GM19395 (cell line): ENCODE measurements at regions not wholly inside any gene's neighbourhood (a gene's known extent, or its start where the extent isn't known, plus 50 kb on each side); places are given as distances from the start of the nearest gene placed in this dataset.

Experiments used
- ATAC-seq: cut with Tn5 transposase; IDR thresholded peaks from one replicate; pipeline ENCODE4 v1.9.1; 2021; ENCODE audit warnings: mild to moderate bottlenecking, moderate library complexity; ENCODE audit not compliant: unreplicated experiment

- no peak for ATAC-seq
Observed at GRCh38 chr2:23124214-23124750, 260.7 kb upstream of the KLHL29 start.

DNA sequence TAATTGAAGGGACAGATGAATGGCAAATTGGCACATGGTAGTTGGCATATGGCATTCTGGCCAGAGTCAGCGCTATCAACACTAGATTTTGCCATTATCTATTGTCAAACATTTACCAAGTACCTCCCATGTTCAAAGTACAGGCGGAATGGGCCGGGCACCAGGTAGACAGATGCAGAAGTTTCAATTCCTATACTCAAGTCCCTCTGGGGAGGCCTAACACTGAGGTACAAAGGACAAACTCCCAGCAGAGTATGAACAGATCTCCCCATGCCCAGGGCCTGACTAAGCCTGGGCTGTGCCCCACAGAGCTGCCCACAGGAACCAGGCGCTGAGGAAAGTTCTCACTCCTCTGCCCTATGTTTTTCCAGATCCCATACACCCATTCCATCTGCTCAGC, 257.5 kb upstream of the KLHL29 start:
- no peak for ATAC-seq

DNA sequence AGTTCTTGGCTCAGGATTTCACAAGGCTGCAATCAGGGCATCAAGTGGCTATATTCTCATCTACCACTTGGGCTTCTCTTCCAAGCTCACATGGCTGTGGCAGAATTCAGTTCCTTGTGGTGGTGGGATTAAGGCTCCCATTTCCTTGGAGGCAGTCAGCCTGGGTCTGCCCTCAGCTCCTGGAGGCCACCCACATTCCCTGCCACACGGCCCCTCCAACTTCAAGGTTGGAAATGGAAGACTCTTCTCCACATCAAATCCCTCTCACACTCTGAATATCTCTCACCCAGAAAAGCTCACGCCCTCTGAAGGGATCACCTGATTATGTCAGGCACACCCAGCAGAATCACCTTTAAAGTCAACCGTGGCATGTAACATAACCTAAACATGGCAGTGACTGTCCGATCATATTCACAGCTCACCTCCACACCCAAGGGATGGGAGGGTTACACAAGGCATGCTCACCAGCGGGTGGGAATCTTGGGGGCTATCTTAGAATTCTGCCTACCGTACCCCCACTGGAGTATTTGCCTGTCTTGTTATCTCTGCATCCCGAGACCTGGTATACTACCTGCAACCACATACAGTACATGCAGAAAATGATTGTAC, 256.2 kb upstream of the KLHL29 start:
- no peak for ATAC-seq

DNA sequence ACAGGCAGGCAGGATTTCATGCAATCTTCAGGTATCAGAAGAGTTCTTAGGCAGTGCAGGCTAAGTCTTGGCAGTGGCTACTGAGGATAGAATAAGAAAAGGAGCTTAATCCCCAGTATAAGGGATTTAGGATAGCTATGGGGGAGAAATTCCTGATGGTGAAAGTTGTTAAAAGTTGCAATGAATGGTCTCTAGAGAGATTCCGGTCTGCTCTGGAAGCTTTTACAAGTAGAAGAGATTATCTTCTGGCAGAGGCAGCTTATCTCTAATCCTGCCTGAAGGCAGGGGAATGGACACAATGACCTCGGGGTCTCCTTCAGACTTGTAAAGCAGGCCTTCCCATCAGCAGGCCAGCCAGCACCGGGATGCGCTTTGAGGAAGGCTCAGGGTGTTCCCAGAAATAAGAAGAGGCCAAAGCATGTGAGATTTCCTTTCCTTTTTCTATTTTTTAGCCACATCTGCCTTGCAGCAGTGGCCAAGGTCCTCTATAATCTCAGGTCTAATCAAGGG, 253.9 kb upstream of the KLHL29 start:
- ATAC-seq = no peak

DNA sequence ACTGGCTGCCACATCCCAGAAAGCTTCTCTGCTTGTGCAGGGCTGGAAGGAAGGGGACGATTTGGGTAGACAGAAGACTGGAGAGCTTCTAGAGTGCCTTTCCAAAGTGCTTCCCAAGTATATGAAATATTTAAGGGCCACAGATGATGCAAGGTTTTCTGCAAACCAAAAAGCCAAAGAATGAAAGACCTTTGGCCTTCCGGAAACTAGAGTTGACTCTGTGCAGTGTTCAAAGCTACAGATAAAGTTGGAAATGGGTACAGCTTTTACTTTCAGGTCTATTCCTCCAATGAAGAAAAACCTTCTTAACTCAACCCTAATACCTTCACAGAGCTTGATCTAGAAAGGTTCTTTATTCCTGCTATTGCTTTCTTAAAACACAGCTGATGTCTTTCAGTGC, 253.0 kb upstream of the KLHL29 start:
- ATAC-seq = no peak

GRCh38 chr2:23132823-23133595, 252.0 kb upstream of the KLHL29 start:
- no peak for ATAC-seq

DNA sequence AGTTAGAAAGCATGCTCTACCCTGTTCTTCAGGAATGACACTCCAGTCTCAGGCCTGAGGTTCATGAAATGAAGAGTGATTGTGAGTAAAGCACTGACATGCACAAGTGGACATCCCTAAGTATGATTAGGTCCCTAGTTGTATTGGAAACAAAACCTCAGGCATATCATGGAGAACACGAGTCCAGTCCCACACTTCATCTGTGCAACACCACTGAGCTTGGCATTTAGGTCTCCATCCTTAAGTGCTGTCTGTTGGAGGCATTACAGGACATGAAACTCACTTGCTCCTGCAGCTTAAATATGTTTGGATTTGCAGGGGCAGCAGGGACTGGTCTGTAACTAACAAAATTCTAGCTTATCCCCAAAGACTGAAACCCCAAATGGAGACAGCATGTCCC, 250.3 kb upstream of the KLHL29 start:
- no peak for ATAC-seq

DNA sequence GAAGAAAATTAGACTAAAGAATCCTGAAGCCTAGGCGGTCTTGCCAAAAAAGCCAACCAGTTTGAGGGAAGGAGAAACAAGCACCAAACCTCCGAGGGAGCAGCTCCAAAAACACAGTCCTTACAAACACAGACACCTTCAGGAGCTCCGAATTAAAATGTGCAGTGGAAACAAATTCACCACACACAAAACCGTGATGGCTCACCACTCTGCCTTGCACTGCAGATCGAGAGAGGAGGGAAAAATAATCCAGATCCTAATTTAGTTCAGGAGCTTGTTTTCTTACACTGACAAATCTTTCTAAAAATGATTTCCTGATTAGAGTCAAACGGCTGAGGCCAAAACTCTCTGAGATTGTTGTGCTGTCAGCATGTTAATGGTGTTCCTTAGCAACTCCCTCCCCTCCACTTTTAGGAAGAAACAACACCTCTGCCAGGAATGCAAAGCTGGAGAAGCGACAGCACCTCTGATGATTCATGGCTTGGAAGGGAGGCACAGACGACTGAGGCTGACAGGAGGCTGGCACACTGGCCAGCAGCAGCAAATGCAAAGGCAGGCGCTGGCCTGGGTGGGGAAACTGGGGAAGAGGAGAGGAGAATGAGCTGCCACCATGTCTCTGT, 249.4 kb upstream of the KLHL29 start:
- no peak for ATAC-seq

GRCh38 chr2:23137166-23137565, 247.8 kb upstream of the KLHL29 start:
- no peak for ATAC-seq

GRCh38 chr2:23138701-23139100, 246.3 kb upstream of the KLHL29 start:
- ATAC-seq = no peak

DNA sequence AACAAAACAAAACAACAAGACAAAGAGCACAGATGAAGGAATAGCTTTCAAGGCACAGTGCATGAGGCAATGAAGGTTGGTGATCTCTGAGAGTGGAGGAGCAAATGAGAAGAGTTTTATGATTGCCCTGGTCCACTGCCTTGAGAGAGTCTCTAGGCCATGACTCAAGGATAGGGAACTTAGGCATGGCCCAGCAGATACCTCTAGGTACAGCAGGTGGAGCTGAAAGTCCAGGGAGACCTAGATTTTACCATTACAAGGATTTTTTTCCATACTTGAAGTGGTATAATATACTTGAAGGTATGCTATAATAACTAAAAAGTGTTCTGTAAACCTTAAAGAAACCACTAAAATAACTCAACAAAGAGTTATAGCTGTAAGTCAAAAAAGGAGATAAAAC, 239.5 kb upstream of the KLHL29 start:
- no peak for ATAC-seq

GRCh38 chr2:23146011-23146410, 239.0 kb upstream of the KLHL29 start:
- ATAC-seq = no peak

DNA sequence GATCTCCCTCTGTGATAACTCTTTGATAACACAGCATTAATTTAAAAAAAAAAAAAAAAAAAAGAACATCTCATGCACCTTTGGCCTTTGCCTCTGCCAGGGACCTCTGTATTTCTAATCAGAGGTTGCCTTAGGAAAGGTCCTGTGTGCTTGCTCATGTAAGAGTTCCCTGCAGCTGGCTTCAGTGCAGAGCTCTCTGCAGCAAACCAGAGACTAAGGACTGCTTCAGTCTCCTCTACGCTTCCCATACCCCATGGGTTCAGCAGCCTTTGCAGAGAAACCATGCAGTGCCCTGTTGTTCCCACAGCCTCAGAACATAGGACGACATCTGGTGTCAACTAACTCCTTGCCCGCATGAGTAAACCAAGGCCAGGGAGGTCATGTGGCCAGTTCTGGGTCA, 236.6 kb upstream of the KLHL29 start:
- no peak for ATAC-seq

- ATAC-seq = no peak
Observed at GRCh38 chr2:23149777-23150176, 235.2 kb upstream of the KLHL29 start.

DNA sequence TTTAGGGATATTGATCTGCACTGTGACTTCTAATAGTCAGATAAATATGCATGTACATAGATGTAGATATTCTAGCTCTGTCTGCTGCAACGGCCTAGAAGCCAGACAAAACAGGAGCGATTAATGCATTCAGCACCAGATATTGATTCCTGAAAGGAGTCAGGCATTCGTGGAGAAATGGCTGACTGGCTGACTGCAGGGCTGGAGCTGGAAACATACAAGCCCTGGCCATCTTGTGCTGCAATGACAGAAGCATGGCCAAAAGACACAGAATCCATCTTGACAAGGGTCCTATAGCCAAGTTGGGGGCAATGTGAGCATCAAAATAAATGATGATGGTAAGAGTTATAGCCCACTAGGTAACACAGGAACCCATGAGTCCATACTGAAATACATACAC, 231.5 kb upstream of the KLHL29 start:
- ATAC-seq = no peak

GRCh38 chr2:23155022-23155421, 230.0 kb upstream of the KLHL29 start:
- ATAC-seq = no peak

- ATAC-seq = no peak
Observed at GRCh38 chr2:23157812-23158211, 227.2 kb upstream of the KLHL29 start.

GRCh38 chr2:23158306-23158705, 226.7 kb upstream of the KLHL29 start:
- no peak for ATAC-seq

DNA sequence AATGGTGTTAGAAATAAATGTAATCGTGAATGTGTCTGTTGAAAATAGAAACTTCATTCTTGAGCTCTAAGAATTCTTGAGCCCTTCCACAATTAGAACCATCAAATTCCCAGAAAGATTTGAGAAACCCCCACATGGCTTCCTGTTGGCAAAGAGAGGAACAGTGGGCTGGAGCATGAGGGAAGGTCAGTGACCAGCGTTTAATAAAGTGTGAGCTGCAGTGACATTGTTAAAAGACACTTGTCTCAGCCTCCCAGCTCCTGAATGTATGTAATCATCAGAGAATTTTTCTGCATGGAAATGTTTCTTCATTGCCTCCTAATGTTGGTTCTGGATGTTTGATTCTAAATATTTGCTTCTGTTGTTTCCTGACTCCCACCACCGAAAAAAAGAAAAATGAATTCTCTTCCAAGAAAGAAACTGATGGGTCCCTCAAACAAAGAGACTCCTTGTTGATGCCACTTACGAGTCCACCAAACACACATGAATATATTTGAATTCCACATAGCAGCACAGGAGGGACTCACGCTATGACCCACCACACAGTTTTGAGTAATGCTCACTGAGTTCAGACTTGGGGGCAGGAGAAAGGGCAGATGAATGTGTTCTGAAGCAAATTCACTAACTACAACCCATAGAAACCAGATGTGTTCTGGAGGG, 225.1 kb upstream of the KLHL29 start:
- no peak for ATAC-seq

GRCh38 chr2:23164173-23164572, 220.8 kb upstream of the KLHL29 start:
- no peak for ATAC-seq

GRCh38 chr2:23169896-23170295, 215.1 kb upstream of the KLHL29 start:
- ATAC-seq = no peak
